ENCODE measurements at regions not wholly inside any gene's neighbourhood (a gene's known extent, or its start where the extent isn't known, plus 50 kb on each side); places are given as distances from the start of the nearest gene placed in this dataset.

DNA sequence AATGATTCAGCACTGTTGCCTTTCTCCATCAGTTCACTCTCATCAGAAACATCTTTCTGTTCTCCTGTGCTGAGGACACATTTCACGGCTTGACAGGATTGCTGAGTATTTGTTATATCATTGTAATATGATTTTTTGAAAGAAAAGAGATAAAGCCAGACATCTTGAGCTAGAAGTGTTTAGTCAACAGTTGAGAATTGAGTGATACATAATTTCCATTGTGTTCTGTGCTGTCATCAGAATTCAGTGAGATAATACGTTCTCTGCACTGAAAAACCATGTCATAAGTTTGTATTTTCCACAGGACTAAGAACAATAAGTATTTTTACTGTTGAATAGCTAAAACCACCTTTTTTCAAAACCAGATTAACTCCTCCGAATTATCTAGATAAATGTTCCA lies 50.2 kb upstream of the GPRIN3 start:
- TF ChIP-seq POLR2A (IDR thresholded peaks at IDR 0.05; ENCODE audit: low read depth, low read length) (no peak), POLR2AphosphoS5 (IDR thresholded peaks at IDR 0.05; ENCODE audit: low read depth, low read length) (no peak)

Data from GM12891 (cell line).